ENCODE measurements at regions not wholly inside any gene's neighbourhood (a gene's known extent, or its start where the extent isn't known, plus 50 kb on each side); places are given as distances from the start of the nearest gene placed in this dataset.

- Histone ChIP-seq H3K4me3 (no peak overlapping the region), H3K27ac (no peak overlapping the region), H3K36me3 (replicated peaks in 1 of 2; ENCODE audit: insufficient read depth in 1 of 2, low read depth in 2 of 2) (no peaks in the 10 kb centered on the region), H3K4me1 (peaks cover 24% of the 10 kb centered on the region), H3K27me3 (peaks cover 0 to 7% of the 10 kb centered on the region in 2 donors), H3K9me3 (no peaks in the 10 kb centered on the region)
- ATAC-seq = peak; percentile 61
- 36 to 50% methylated on average over 7 of the region's 7 CpGs for WGBS, 2 donors
- intact Hi-C loops (cut with DNase I) = no loop called here
- TF ChIP-seq, protein P1, sequence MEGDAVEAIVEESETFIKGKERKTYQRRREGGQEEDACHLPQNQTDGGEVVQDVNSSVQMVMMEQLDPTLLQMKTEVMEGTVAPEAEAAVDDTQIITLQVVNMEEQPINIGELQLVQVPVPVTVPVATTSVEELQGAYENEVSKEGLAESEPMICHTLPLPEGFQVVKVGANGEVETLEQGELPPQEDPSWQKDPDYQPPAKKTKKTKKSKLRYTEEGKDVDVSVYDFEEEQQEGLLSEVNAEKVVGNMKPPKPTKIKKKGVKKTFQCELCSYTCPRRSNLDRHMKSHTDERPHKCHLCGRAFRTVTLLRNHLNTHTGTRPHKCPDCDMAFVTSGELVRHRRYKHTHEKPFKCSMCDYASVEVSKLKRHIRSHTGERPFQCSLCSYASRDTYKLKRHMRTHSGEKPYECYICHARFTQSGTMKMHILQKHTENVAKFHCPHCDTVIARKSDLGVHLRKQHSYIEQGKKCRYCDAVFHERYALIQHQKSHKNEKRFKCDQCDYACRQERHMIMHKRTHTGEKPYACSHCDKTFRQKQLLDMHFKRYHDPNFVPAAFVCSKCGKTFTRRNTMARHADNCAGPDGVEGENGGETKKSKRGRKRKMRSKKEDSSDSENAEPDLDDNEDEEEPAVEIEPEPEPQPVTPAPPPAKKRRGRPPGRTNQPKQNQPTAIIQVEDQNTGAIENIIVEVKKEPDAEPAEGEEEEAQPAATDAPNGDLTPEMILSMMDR (IDR thresholded peaks at IDR 0.05) = no peak
- TF ChIP-seq POLR2A (IDR thresholded peaks at IDR 0.05) = no peak
- DNase-seq = peak in 2 of 4 donors; percentile 38 to 42
Observed at GRCh38 chr3:23741036-23741706, 64.6 kb upstream of the UBE2E1 start.

DNA sequence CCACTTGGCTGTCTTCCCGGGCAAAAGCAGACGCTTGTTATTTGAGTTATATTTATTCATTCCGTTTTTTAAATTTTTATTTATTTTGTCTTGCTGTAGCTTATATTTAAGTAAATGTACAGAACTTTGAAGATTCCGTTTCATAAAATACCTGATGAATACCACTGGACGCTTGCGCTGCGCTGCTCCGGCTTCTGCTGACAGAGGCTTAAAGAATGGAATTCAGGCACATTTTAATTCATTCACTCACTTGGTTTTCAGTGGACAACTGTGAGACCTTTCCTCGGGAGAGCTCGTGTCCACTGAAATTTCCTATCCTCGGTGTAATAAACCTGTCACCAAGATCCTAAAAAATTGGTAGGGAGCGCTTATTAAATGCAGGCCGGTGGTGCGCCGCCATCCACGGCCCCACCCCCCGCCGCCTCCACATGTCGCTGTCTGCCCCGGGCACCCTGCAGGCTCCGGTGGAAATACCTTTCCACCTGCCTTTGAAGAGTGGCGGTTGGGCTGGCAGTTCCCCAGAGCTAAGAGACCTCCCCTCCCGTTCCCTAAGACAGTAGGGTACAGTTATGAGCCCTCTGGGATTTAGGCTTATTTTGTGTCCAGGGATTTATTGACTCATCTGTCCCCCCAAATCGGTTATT, 62.5 kb upstream of the UBE2E1 start:
- ATAC-seq (no peak), DNase-seq (peak in 1 of 4 donors; percentile 37)
- Histone ChIP-seq H3K4me3 (no peak overlapping the region), H3K27me3 (peaks cover 0 to 7% of the 10 kb centered on the region in 2 donors), H3K9me3 (no peaks in the 10 kb centered on the region), H3K36me3 (replicated peaks in 1 of 2; ENCODE audit: insufficient read depth in 1 of 2, low read depth in 2 of 2) (no peaks in the 10 kb centered on the region), H3K4me1 (peaks cover 24% of the 10 kb centered on the region), H3K27ac (no peak overlapping the region)
- intact Hi-C loops (cut with DNase I) = no loop called here
- no peak for TF ChIP-seq POLR2A (IDR thresholded peaks at IDR 0.05)
- TF ChIP-seq, protein P1 (IDR thresholded peaks at IDR 0.05) = no peak
- WGBS, 2 donors = 11 to 22% methylated on average over 24 of the region's 24 CpGs

- H3K9me3 ChIP-seq = no peaks in the 10 kb centered on the region
- TF ChIP-seq POLR2A (IDR thresholded peaks at IDR 0.05) = no peak
- TF ChIP-seq, protein P1 (IDR thresholded peaks at IDR 0.05) = no peak
- DNase-seq (no peak), ATAC-seq (no peak)
- intact Hi-C loops (cut with DNase I) = no loop called here
- WGBS, 2 donors = 74 to 78% methylated on average over 7 of the region's 7 CpGs
- H3K27me3 ChIP-seq = peaks cover 0 to 7% of the 10 kb centered on the region in 2 donors
- no peaks in the 10 kb centered on the region for H3K36me3 ChIP-seq (replicated peaks in 1 of 2; ENCODE audit: insufficient read depth in 1 of 2, low read depth in 2 of 2)
- no peak overlapping the region for H3K4me3 ChIP-seq
- H3K4me1 ChIP-seq = peaks cover 18% of the 10 kb centered on the region
- H3K27ac ChIP-seq = no peak overlapping the region
Observed at GRCh38 chr3:23746441-23746840, 59.3 kb upstream of the UBE2E1 start.

- intact Hi-C loops (cut with DNase I) = no loop called here
- Histone ChIP-seq H3K27ac (no peak overlapping the region), H3K4me1 (peaks cover 9% of the 10 kb centered on the region), H3K27me3 (peaks cover 0 to 7% of the 10 kb centered on the region in 2 donors), H3K4me3 (no peak overlapping the region), H3K9me3 (no peaks in the 10 kb centered on the region), H3K36me3 (replicated peaks in 1 of 2; ENCODE audit: insufficient read depth in 1 of 2, low read depth in 2 of 2) (no peaks in the 10 kb centered on the region)
- TF ChIP-seq, protein P1 (IDR thresholded peaks at IDR 0.05) = no peak
- TF ChIP-seq POLR2A (IDR thresholded peaks at IDR 0.05) = no peak
- 90 to 91% methylated on average over 2 of the region's 2 CpGs for WGBS, 2 donors
- DNase-seq = no peak
- no peak for ATAC-seq
Observed at GRCh38 chr3:23747841-23748240, 57.9 kb upstream of the UBE2E1 start.
